Suprapubic skin (tissue), 4 donors: ENCODE measurements at regions not wholly inside any gene's neighbourhood (a gene's known extent, or its start where the extent isn't known, plus 50 kb on each side); places are given as distances from the start of the nearest gene placed in this dataset.
"Not testable (repeated sequence)": the region's sequence is repeated elsewhere in the genome, so short reads cannot be mapped to it uniquely, and the experiment has no call there.

Experiments used
- DNase-seq, 2 donors: peaks; one replicate each; pipeline ENCODE4 v3.0.0-alpha.2; 2019; ENCODE audit warnings: low spot score in 2 of 2
- H3K27ac ChIP-seq: fragments of 200-600 bp; sonication (generic); one replicate; pipeline ENCODE4 v1.5.1; 2019
- H3K27me3 ChIP-seq: fragments of 200-600 bp; sonication (generic); one replicate; pipeline ENCODE4 v1.5.1; 2019
- H3K36me3 ChIP-seq: fragments of 200-600 bp; sonication (generic); one replicate; pipeline ENCODE4 v1.5.1; 2019
- H3K4me1 ChIP-seq: fragments of 200-600 bp; sonication (generic); one replicate; pipeline ENCODE4 v1.5.1; 2019
- H3K4me3 ChIP-seq: fragments of 200-600 bp; sonication (generic); one replicate; pipeline ENCODE4 v1.5.1; 2019; ENCODE audit warnings: mild to moderate bottlenecking
- H3K9me3 ChIP-seq: fragments of 200-600 bp; sonication (generic); one replicate; pipeline ENCODE4 v1.5.1; 2019
- EP300 ChIP-seq: sonication (generic); formaldehyde crosslinking; IDR thresholded peaks from one replicate; pipeline ENCODE4 v1.6.1; 2017; ENCODE audit warnings: antibody characterized with exemption
- POLR2A ChIP-seq, 2 donors: fragments of 450-650 bp; IDR thresholded peaks; one replicate each; pipeline ENCODE4 v1.6.1; 2017; ENCODE audit warnings: antibody characterized with exemption in 2 of 2, mild to moderate bottlenecking in 2 of 2, moderate library complexity in 2 of 2
- POLR2AphosphoS5 ChIP-seq, 3 donors: sonication (generic); formaldehyde crosslinking; IDR thresholded peaks; one replicate each; pipeline ENCODE4 v1.6.1; 2017; ENCODE audit warnings: antibody characterized with exemption in 3 of 3
- WGBS: methylation state at CpG from one replicate; pipeline ENCODE4 v1.1.5; 2018; 5-methylcytosine and 5-hydroxymethylcytosine counted together
- TF ChIP-seq, protein P1 (sequence below), 2 donors: fragments of 200-600 bp in 1 of 2; fragments of 450-650 bp in 1 of 2; sonication (generic) in 1 of 2; IDR thresholded peaks; one replicate each; pipeline ENCODE4 v1.5.1; 2016 to 2019; ENCODE audit warnings: antibody characterized with exemption in 2 of 2, mild to moderate bottlenecking in 1 of 2, moderate library complexity in 1 of 2

DNA sequence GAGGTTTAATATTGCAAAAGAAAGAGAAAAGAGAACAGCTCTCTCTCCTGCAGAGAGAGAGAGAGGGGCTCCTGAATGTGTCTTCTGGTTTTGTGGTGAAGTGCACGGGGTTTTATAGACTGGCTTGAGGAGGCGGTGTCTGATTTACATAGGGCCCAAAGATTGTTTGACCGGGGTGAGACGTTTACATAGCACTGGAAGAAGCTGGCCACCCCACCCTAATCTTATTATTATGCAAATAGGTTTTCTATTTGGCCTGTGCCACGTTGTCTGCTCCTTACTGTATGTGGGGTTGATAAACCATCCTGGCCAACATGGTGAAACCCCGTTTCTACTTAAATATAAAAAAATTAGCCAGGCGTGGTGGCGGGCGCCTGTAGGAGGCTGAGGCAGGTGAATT lies 268.6 kb downstream of the SV2B start:
- TF ChIP-seq POLR2AphosphoS5 (IDR thresholded peaks at IDR 0.05): no peak
- Histone ChIP-seq H3K27ac (no peak overlapping the region), H3K4me3 (no peak overlapping the region), H3K36me3 (no peaks in the 10 kb centered on the region), H3K27me3 (no peaks in the 10 kb centered on the region), H3K9me3 (peaks cover 8% of the 10 kb centered on the region), H3K4me1 (no peaks in the 10 kb centered on the region)
- DNase-seq: no peak
- 70% methylated on average over 9 of the region's 9 CpGs for WGBS

DNA sequence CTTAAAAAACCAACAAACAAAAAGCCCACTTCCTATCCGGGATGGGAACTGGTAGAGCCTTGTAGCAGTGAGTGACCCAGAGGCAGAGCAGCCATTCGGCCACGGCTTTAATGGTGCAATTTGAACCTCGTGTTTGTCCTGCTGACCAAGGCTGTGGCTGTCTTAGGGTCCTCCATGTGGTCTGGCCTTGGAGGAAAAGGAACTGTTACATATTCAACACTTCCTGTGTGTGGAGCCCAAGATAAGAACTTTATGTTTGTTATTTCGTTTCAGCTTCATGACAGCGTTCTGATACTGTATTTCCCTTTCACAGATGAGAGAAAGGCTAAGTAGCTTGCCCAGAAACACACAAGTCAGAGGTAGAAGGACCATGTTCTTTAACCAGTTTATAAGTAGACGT lies 269.8 kb downstream of the SV2B start:
- Histone ChIP-seq H3K4me1 (no peaks in the 10 kb centered on the region), H3K36me3 (no peaks in the 10 kb centered on the region), H3K27me3 (peaks cover 6% of the 10 kb centered on the region), H3K9me3 (peaks cover 8% of the 10 kb centered on the region), H3K4me3 (no peak overlapping the region), H3K27ac (no peak overlapping the region)
- DNase-seq: no peak
- WGBS: 57% methylated on average over 7 of the region's 7 CpGs
- TF ChIP-seq POLR2A (IDR thresholded peaks at IDR 0.05) (no peak), EP300 (no peak), POLR2AphosphoS5 (IDR thresholded peaks at IDR 0.05) (no peak)
- TF ChIP-seq, protein P1, sequence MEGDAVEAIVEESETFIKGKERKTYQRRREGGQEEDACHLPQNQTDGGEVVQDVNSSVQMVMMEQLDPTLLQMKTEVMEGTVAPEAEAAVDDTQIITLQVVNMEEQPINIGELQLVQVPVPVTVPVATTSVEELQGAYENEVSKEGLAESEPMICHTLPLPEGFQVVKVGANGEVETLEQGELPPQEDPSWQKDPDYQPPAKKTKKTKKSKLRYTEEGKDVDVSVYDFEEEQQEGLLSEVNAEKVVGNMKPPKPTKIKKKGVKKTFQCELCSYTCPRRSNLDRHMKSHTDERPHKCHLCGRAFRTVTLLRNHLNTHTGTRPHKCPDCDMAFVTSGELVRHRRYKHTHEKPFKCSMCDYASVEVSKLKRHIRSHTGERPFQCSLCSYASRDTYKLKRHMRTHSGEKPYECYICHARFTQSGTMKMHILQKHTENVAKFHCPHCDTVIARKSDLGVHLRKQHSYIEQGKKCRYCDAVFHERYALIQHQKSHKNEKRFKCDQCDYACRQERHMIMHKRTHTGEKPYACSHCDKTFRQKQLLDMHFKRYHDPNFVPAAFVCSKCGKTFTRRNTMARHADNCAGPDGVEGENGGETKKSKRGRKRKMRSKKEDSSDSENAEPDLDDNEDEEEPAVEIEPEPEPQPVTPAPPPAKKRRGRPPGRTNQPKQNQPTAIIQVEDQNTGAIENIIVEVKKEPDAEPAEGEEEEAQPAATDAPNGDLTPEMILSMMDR (IDR thresholded peaks at IDR 0.05): no peak

GRCh38 chr15:91371345-91371744 lies 271.3 kb downstream of the SV2B start:
- not testable (repeated sequence) for H3K9me3 ChIP-seq, H3K36me3 ChIP-seq, H3K27ac ChIP-seq, DNase-seq, H3K4me1 ChIP-seq, H3K4me3 ChIP-seq
- peaks cover 20% of the 10 kb centered on the region for H3K27me3 ChIP-seq
- WGBS: 95% methylated on average over 3 of the region's 3 CpGs

- no peak for DNase-seq
- TF ChIP-seq EP300: no peak
- TF ChIP-seq POLR2A (IDR thresholded peaks at IDR 0.05): no peak
- no peak for TF ChIP-seq POLR2AphosphoS5 (IDR thresholded peaks at IDR 0.05)
- TF ChIP-seq, protein P1 (IDR thresholded peaks at IDR 0.05): no peak
- peaks cover 22% of the 10 kb centered on the region for H3K27me3 ChIP-seq
- no peaks in the 10 kb centered on the region for H3K4me1 ChIP-seq
- WGBS: 80% methylated on average over 3 of the region's 3 CpGs
- H3K9me3 ChIP-seq: peaks cover 8% of the 10 kb centered on the region
- no peaks in the 10 kb centered on the region for H3K36me3 ChIP-seq
- H3K27ac ChIP-seq: no peak overlapping the region
- H3K4me3 ChIP-seq: no peak overlapping the region
Measured at GRCh38 chr15:91374336-91374735, 274.3 kb downstream of the SV2B start.

DNA sequence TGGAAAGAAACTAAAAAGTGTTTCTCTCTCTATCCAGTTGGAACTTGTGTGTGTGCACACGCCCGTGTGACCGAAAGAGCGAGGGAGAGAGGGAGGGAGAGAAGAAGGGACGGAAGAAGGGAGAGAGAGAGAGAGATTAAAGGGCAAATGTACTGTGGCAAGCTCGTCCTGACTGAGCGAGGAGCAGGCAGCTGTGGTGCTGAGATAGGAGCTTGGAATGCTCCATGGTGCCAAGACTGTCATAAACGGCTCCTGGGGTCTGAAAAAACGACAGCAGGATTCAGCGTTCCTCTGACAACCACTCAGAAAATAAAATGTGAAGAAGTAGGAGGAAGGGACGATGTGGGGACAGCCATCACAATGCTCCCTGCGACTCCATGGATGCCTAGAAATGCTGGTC lies 276.0 kb downstream of the SV2B start:
- no peak overlapping the region for H3K4me3 ChIP-seq
- WGBS: 57% methylated on average over 12 of the region's 12 CpGs
- TF ChIP-seq POLR2AphosphoS5 (IDR thresholded peaks at IDR 0.05): no peak
- TF ChIP-seq, protein P1 (IDR thresholded peaks at IDR 0.05): no peak
- TF ChIP-seq EP300: no peak
- no peak for TF ChIP-seq POLR2A (IDR thresholded peaks at IDR 0.05)

DNA sequence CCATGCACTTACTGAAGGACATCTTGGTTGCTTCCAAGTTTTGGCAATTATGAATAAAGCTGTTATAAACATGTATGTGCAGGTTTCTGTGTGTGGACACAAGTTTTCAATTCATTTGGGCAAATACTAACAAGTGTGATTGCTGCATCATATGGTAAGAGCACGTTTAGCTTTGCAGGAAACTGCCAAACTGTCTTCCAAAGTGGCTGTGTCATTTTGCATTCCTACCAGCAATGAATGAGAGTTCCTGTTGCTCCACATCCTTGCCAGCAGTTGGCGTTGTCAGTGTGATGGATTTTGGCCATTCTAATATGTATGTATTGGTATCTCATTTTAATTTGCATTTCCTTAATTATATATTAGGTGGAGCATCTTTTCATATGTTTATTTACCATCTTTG lies 280.1 kb downstream of the SV2B start:
- Histone ChIP-seq H3K36me3 (no peaks in the 10 kb centered on the region), H3K27me3 (peaks cover 14% of the 10 kb centered on the region), H3K27ac (no peak overlapping the region), H3K9me3 (peaks cover 3% of the 10 kb centered on the region), H3K4me1 (no peaks in the 10 kb centered on the region), H3K4me3 (no peak overlapping the region)
- no peak for TF ChIP-seq EP300
- TF ChIP-seq POLR2A (IDR thresholded peaks at IDR 0.05): no peak
- no peak for TF ChIP-seq POLR2AphosphoS5 (IDR thresholded peaks at IDR 0.05)
- TF ChIP-seq, protein P1 (IDR thresholded peaks at IDR 0.05): no peak
- DNase-seq: no peak
- WGBS: 43% methylated on average over 2 of the region's 2 CpGs

More for the DNA sequence above, 276.0 kb downstream of the SV2B start:
- DNase-seq: no peak
- H3K27me3 ChIP-seq: peaks cover 22% of the 10 kb centered on the region
- no peaks in the 10 kb centered on the region for H3K36me3 ChIP-seq
- no peaks in the 10 kb centered on the region for H3K4me1 ChIP-seq
- H3K9me3 ChIP-seq: peaks cover 8% of the 10 kb centered on the region
- H3K27ac ChIP-seq: no peak overlapping the region
